ENCODE measurements at regions not wholly inside any gene's neighbourhood (a gene's known extent, or its start where the extent isn't known, plus 50 kb on each side); places are given as distances from the start of the nearest gene placed in this dataset.

- DNase-seq (ENCODE audit: low spot score), result no peak
Measured at GRCh38 chr12:45629292-45629691, 100.2 kb upstream of the ARID2 start.

GRCh38 chr12:45633733-45634132, 95.8 kb upstream of the ARID2 start:
- no peak for DNase-seq (ENCODE audit: low spot score)

DNA sequence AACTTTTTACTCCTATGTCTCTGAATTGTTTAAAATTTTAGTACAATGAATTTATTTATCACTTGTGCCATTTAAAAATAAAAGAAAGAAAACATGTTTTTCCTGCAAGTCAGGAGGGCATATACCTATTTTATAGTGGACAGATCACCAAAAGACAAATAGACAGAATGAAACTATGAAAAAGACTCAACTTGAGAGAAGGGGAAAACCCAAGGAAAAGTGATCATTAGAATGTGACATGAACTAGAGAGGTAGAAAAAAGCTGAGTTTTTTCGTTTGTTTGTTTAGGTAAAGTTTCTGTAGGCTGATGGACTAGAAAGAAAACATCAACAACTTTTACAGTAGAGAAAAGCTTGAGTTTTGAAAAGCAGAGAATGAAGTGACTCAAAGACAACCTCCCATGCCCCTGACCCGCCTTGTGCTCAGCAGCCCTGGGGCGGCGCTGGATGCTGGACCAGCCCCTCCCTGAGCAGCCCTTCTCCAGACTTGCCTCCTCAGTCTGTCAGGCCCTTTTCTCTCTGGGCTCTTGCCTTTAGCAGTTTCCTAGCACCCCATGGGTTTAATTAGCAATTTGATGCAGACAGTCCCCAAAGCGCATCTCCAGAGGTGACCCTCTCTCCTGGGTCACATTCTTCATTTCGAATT, 95.1 kb upstream of the ARID2 start:
- no peak for DNase-seq (ENCODE audit: low spot score)

DNA sequence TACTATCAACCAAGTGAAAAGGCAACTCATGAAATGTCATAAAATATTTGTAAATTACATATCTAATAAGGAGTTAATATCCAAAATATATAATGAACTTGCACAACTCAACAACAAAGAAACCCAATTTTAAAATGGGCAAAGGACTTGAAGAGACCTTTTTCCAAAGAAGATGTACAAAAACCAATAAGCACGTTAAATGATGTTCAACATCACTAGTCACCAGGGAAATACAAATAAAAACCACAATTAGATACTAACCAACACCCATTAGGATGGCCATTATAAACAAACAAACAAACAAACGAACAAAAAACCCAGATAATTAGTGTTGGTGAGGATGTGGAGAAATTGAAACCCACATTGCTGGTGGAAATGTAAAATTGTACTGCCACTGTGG, 92.3 kb upstream of the ARID2 start:
- no peak for DNase-seq (ENCODE audit: low spot score)

GRCh38 chr12:45637706-45638105, 91.8 kb upstream of the ARID2 start:
- DNase-seq (ENCODE audit: low spot score), result no peak

DNA sequence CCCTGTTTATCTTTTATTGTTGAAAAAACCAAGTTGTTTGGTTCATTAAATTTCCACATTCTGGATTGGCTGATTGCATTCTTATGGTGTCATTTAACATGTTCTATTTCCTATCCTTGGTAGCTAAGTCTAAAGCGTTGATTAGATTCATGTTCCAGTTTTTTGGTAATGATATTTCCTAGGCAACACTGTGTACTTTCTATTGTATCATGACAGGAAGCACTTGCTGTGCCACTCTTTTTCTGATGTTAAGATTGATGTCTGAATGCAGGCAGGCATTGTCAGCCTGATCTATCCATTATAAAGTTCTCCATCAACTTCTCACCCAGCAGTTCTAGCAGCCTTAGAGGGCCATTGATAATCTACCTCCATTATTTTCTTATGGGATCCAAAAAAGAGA, 91.1 kb upstream of the ARID2 start:
- no peak for DNase-seq (ENCODE audit: low spot score)

DNA sequence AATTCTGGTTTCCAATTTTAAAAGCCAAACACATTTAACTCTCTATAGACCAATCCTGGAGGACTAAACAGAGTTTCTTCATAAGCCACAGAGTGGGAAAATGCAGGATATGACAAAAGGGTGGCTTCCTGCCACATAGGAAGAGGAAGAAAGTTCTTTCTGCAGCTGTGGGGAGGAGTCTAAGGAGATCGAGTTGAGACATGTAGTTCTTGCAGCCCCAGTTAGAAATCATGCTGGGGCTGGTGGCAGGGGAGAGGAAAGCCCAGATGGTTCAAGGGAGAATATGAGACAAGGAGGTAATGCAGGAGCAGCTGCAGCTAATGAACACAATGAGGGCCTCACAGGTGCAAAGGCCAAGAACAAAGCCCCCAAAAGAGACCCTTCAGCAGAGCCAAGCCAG, 85.0 kb upstream of the ARID2 start:
- no peak for DNase-seq (ENCODE audit: low spot score)

DNA sequence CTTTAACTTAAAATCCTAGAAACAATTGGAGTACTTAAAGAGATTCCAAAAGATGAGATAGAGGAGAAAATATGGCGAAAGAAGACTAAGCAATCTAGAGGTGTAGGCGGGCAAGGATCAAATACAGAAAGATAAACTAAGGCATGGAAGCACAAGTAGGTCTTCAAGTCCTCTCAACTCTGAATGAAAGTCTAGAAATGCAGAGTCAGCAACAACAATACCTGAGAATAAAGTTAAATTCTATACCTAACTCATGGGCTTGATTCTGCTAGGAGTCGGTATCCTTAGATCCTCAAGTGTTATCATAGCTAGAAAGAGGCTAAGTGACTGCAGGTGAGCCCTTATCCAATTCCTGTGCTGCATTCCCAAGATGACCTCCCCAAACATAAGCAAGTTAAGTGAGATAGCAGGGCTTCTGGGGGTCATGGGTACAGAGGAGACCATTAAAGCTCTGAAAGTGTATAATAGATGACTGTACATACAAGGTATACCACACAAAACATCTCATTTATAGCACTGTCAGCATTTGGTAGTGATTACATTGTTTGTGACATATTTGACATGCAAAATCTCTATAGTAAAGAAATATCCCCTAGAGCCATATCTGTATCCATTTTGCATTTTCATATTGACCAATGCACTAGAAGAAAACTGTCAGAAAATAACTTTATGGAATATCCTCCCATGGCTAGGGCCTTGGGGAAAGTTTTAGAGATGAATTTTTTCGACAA, 82.5 kb upstream of the ARID2 start:
- DNase-seq (ENCODE audit: low spot score), result no peak

GRCh38 chr12:45648070-45648469, 81.4 kb upstream of the ARID2 start:
- no peak for DNase-seq (ENCODE audit: low spot score)

DNA sequence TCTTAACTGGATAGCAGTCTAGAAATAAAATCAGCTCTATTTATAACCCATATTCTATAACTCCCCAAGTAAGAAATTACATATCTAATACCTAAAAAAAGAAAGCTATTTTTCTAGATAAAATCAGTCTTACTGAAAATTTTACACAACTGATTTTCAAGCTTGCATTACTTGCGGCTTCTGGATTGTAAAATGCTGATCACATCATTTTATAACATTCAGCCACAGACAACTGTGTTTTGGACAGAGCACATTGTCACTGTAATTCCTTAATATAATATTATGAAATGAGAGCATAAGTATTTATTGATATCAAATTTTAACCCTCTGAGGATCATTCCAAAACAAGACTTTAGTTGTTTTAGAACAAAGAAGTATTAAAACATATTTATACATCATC, 78.5 kb upstream of the ARID2 start:
- DNase-seq (ENCODE audit: low spot score), result no peak

- no peak for DNase-seq (ENCODE audit: low spot score)
Measured at GRCh38 chr12:45654002-45654665, 75.4 kb upstream of the ARID2 start.

DNA sequence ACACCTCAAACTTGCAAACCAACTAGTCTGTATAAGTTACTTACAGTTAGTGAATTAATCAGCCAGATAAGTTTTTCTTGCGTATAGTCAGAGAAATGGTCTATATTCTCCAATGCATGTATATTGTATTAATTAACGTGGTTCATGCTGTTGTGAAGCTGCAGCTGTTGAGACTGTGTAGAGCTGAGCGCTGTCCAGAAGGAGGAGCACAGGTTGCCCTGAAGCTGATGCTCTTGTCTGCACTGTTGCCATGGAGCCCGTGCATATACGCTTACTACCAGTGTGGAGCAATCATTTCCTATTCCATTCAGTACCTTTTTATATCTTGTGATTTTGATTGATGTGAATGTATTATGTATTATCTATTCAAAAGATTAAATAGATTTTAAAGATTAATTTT, 74.3 kb upstream of the ARID2 start:
- DNase-seq (ENCODE audit: low spot score), result peak; percentile 12

GRCh38 chr12:45655743-45656142, 73.8 kb upstream of the ARID2 start:
- DNase-seq (ENCODE audit: low spot score), result no peak

- DNase-seq (ENCODE audit: low spot score), result no peak
Measured at GRCh38 chr12:45658020-45658419, 71.5 kb upstream of the ARID2 start.

DNA sequence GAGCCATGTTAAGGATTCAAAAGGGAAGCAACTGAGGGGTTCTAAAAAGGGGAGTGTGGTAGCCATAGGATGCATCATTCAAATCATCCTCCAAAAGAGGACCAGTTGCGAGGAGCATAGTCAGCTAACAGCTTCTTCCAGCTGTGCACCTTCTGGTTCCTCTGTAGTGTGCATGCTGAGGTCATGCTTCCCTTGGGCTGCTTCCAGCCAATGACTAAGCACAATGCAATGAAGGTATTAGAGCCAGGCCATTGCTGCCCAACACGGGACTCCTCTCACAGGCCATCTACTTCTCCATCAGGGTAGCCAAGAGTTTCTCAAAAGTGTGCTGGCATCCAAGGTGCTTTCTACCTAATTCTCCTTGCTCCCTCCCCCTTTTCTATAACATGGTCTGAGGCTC, 69.2 kb upstream of the ARID2 start:
- DNase-seq (ENCODE audit: low spot score), result no peak

DNA sequence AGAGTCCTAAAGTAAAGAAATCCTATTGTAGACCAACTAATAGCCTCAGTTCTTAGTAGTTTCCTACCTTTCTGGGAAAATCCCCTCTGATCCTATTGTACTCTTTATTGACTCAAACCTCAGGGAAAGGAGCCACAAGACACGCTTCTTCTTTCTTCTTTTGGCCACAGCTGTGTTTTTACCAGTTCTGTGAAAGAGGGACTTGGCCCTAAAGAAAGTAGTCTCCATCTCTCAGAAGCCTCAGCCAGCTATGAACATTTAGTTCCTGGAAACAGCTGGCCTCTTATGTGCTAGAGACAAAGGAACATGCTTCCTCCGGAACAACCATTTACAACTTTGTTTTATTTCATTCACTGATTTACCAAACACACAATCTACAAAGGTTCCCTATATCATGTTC, 66.1 kb upstream of the ARID2 start:
- DNase-seq (ENCODE audit: low spot score), result no peak

- no peak for DNase-seq (ENCODE audit: low spot score)
Measured at GRCh38 chr12:45665941-45666340, 63.6 kb upstream of the ARID2 start.

- no peak for DNase-seq (ENCODE audit: low spot score)
Measured at GRCh38 chr12:45666396-45666795, 63.1 kb upstream of the ARID2 start.

DNA sequence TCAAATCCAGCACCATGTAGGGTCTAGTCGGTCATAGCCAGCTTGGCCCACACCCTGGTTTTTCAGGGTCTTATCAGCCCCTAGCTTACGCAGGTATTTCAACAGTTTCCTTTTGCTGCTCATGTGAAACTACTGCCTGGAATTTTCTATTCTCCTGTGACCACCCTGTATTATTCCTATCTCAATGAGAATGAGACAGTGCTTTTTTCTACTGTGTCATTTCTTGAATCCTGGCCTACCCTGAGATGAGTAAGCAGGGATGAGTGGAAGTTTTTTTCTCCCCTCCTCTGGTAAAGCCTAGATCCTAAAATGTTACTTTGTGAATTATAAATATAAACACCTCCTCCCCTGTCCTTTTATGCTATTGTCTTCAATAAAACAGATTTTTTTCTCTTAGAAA, 62.7 kb upstream of the ARID2 start:
- DNase-seq (ENCODE audit: low spot score), result no peak

- DNase-seq (ENCODE audit: low spot score), result no peak
Measured at GRCh38 chr12:45667761-45668160, 61.7 kb upstream of the ARID2 start.

GRCh38 chr12:45668641-45669040, 60.9 kb upstream of the ARID2 start:
- DNase-seq (ENCODE audit: low spot score), result no peak

DNA sequence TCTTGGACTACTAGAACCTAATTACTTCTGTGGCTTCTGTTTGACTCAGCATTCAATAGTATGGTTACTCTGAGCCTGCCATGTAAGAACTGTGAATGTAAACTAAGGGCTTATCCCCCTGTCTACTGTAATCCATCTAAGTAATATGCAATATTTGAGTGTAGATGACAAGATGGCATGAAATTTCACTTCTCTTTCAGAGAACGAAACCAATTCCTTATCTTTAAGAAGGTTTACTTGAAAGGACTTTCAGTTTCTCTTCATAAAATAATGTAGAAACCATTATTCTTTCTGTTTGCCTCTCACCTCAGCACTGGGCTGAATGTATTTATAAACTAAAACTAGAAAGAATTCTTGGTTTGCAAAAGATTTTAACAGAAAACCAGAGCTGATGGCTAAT, 60.4 kb upstream of the ARID2 start:
- DNase-seq (ENCODE audit: low spot score), result no peak

DNA sequence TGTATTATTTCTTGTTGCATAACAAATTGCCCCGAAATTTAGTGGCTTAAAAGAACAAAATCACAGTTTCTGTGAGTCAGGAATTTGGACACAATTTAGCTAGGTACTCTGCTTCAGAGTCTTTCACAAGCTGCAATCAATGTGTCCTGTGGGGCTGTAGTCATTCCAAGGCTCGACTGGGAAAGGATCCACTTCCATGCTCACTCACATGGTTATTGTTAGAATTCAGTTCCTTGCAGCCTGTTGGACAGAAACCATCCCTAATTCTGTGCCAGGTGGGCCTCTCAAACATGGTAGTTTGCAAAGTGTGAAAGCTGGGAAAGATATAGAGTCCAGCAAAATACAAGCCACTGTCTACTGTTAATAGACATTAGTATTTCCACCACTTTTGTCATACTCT, 59.7 kb upstream of the ARID2 start:
- no peak for DNase-seq (ENCODE audit: low spot score)
